Endothelial cell of umbilical vein (primary cell): ENCODE measurements at regions not wholly inside any gene's neighbourhood (a gene's known extent, or its start where the extent isn't known, plus 50 kb on each side); places are given as distances from the start of the nearest gene placed in this dataset.
A peak's percentile ranks its signal among the peaks of the same experiment; 100 is the strongest.
"Not testable (repeated sequence)": the region's sequence is repeated elsewhere in the genome, so short reads cannot be mapped to it uniquely, and the experiment has no call there.

Source experiments
- BruUV-seq: library from RNA; stranded (reverse); fragments of 400-500 nt; replicated peaks from 2 replicates; lab custom pipeline; 2021; lab: Mats Ljungman, UMichigan
- CTCF ChIA-PET: fragments of 300-600, 350-600 bp; sonication (Branson Sonifier 250); formaldehyde crosslinking; loops from one replicate; lab custom pipeline; 2021; ENCODE audit warnings: antibody characterized with exemption, inconsistent platforms; lab: Charles Lee
- POLR2A ChIA-PET: fragments of 300-600, 350-600 bp; sonication (Branson Sonifier 250); formaldehyde crosslinking; loops from one replicate; lab custom pipeline; 2021; ENCODE audit warnings: antibody characterized with exemption, inconsistent platforms; lab: Charles Lee
- DNase-seq: peaks from one replicate; pipeline ENCODE4 v3.0.0-alpha.2; 2011; ENCODE audit warnings: low read depth, low spot score
- FAIRE-seq: peaks from 2 replicates; lab custom pipeline; 2011; peaks lifted over from hg19 to GRCh38; lab: Jason Lieb, UNC
- H2AFZ ChIP-seq: 2 replicates; pipeline ENCODE4 v1.6.0; 2012; ENCODE audit warnings: low read depth, low read length, control low read depth, inconsistent platforms
- H3K27ac ChIP-seq: 2 replicates; pipeline ENCODE4 v1.5.1; 2011; ENCODE audit warnings: low read depth, mild to moderate bottlenecking, control low read depth, low read length, moderate library complexity; ENCODE audit not compliant: insufficient read depth
- H3K27me3 ChIP-seq, 2 experiments: 2 replicates each; pipeline versions ENCODE4 v1.6.0 to v1.6.1; 2011; ENCODE audit warnings: low read length in 2 of 2, mixed read lengths in 1 of 2; ENCODE audit not compliant: control insufficient read depth in 2 of 2, insufficient read depth in 2 of 2
- H3K36me3 ChIP-seq, 2 experiments: 2 replicates in 1 of 2; 3 replicates in 1 of 2; pipeline ENCODE4 v1.5.1; 2011; ENCODE audit warnings: low read length in 2 of 2, mild to moderate bottlenecking in 1 of 2, moderate library complexity in 1 of 2; ENCODE audit not compliant: control insufficient read depth in 2 of 2, insufficient read depth in 2 of 2; ENCODE audit errors: extremely low read depth in 1 of 2
- H3K4me1 ChIP-seq: 3 replicates; pipeline ENCODE4 v1.5.1; 2011; ENCODE audit warnings: mild to moderate bottlenecking, low read length; ENCODE audit not compliant: control insufficient read depth, insufficient read depth; ENCODE audit errors: extremely low read depth
- H3K4me2 ChIP-seq: 2 replicates; pipeline ENCODE4 v1.6.1; 2011; ENCODE audit warnings: low read length, control low read depth, mixed read lengths; ENCODE audit not compliant: insufficient read depth
- H3K4me3 ChIP-seq, 3 experiments: fragments of 200-600 bp in 1 of 3; sonication (generic), shearing (Covaris generic) in 1 of 3; replicated peaks in 1 of 3; 2 replicates each; pipeline ENCODE4 v1.5.1; 2011 to 2016; ENCODE audit warnings: control low read depth in 3 of 3, low read length in 3 of 3, mild to moderate bottlenecking in 2 of 3, inconsistent platforms in 1 of 3, low read depth in 1 of 3, moderate library complexity in 1 of 3; ENCODE audit not compliant: insufficient read depth in 1 of 3
- H3K79me2 ChIP-seq: 2 replicates; pipeline ENCODE4 v1.6.0; 2012; ENCODE audit warnings: low read length, inconsistent platforms; ENCODE audit not compliant: control insufficient read depth, insufficient read depth
- H3K9ac ChIP-seq: replicated peaks from 2 replicates; pipeline ENCODE3; 2011; ENCODE audit warnings: low read length, control low read depth; ENCODE audit not compliant: insufficient read depth; ENCODE audit errors: extremely low read depth
- H3K9me1 ChIP-seq: replicated peaks from 3 replicates; pipeline ENCODE4 v1.6.0; 2011; ENCODE audit warnings: mild to moderate bottlenecking, low read length; ENCODE audit not compliant: control insufficient read depth, insufficient read depth; ENCODE audit errors: extremely low read depth
- H3K9me3 ChIP-seq: replicated peaks from 2 replicates; pipeline ENCODE4 v1.5.1; 2012; ENCODE audit warnings: low read length, inconsistent platforms; ENCODE audit not compliant: control insufficient read depth, insufficient read depth
- H4K20me1 ChIP-seq: replicated peaks from 2 replicates; pipeline ENCODE3; 2011; ENCODE audit warnings: mild to moderate bottlenecking, low read length; ENCODE audit not compliant: control insufficient read depth, insufficient read depth; ENCODE audit errors: extremely low read depth
- CTCF ChIP-seq, 2 donors: IDR thresholded peaks; 1 replicate in 1 of 2; 2 replicates in 1 of 2; pipeline ENCODE4 v1.5.1; 2011; ENCODE audit warnings: low read length in 2 of 2, mild to moderate bottlenecking in 2 of 2, moderate library complexity in 2 of 2, control low read depth in 1 of 2, inconsistent platforms in 1 of 2, low read depth in 1 of 2; ENCODE audit not compliant: insufficient read depth in 1 of 2; ENCODE audit errors: extremely low read depth in 1 of 2
- EZH2 ChIP-seq: IDR thresholded peaks from 2 replicates; pipeline ENCODE4 v1.6.1; 2012; ENCODE audit warnings: borderline replicate concordance, low read depth, mild to moderate bottlenecking, moderate library complexity, low read length, inconsistent platforms; ENCODE audit not compliant: severe bottlenecking
- FOS ChIP-seq: IDR thresholded peaks from 2 replicates; pipeline ENCODE4 v1.6.1; 2011; ENCODE audit warnings: mild to moderate bottlenecking, low read length, moderate library complexity, borderline replicate concordance; ENCODE audit not compliant: insufficient read depth
- GATA2 ChIP-seq: IDR thresholded peaks from 2 replicates; pipeline ENCODE4 v1.7.0; 2011; ENCODE audit warnings: low read depth, mild to moderate bottlenecking, moderate library complexity, mixed read lengths, low read length; ENCODE audit not compliant: insufficient read length, insufficient read depth
- JUN ChIP-seq: IDR thresholded peaks from 2 replicates; pipeline ENCODE4 v1.6.1; 2011; ENCODE audit warnings: borderline replicate concordance, low read depth; ENCODE audit not compliant: insufficient read length, insufficient read depth
- MAX ChIP-seq: IDR thresholded peaks from 2 replicates; pipeline ENCODE4 v1.6.1; 2011; ENCODE audit not compliant: insufficient read depth, insufficient read length
- MYC ChIP-seq: IDR thresholded peaks from one replicate; pipeline ENCODE4 v1.6.1; 2011; ENCODE audit warnings: mild to moderate bottlenecking, low read depth, low read length
- POLR2A ChIP-seq: IDR thresholded peaks from 2 replicates; pipeline ENCODE4 v1.6.1; 2012; ENCODE audit warnings: low read depth, mild to moderate bottlenecking, control low read depth, low read length
- POLR2AphosphoS5 ChIP-seq: IDR thresholded peaks from 2 replicates; pipeline ENCODE4 v1.6.1; 2012; ENCODE audit warnings: low read depth, mild to moderate bottlenecking, control low read depth, low read length, moderate library complexity; ENCODE audit not compliant: insufficient read depth
- dilution Hi-C: fragments of 300-500 bp; cut with MboI; formaldehyde crosslinking; loops from one replicate; pipeline ENCODE4 v1.15.0; 2019; ENCODE audit warnings: low sequenced_read_pairs; ENCODE audit not compliant: extremely low pct_ligation_motif_present
- intact Hi-C: fragments of 100-400 bp; cut with micrococcal nuclease; formaldehyde crosslinking; loops from one replicate; pipeline ENCODE4 v1.10.0; 2022

DNA sequence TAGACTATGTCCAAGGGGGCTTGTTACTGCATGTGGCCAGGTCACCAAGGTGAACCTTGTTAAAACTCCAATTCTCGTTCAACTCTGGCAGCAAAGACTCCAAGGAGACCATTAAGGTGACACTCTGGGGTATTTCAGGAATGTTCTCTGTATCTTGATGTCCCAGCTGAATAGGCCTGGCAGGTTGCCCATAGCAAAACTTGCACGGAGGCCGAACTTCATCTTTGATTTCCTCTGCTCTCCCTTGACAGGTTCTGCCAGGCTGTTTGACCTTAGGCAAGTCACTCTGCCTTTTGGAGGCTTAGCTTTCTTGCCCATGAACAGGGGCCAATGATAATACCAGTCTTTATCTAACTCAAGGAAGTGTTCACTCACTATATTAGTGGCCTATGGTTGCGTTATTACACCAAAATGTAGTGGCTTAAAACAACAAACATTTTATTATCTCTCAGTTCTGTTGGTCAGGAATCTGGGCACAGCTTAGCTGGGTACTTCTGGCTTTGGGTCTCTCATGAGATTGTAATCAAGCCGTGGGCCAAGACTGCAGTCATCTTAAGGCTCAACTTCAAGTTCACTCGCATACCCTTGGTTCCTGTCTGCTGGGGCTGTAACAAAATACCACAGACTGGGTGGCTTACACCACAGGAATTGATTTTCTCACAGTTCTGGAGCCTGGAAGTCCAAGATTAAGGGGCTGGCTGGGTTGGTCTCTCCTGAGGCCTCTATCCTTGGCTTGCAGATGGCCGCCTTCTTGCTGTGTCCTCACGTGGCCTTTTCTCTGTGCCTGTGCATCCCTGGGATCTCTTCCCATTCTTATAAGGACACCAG, 168.5 kb downstream of the UTP18 start:
- no peaks in the 10 kb centered on the region for H3K79me2 ChIP-seq
- H3K4me1 ChIP-seq: no peaks in the 10 kb centered on the region
- no peaks in the 10 kb centered on the region for H4K20me1 ChIP-seq
- dilution Hi-C loops: no loop called here
- no peak overlapping the region for H3K27ac ChIP-seq
- no peak overlapping the region for H2AFZ ChIP-seq
- BruUV-seq: no TSS peak
- ChIA-PET POLR2A (no interaction called here), CTCF (no interaction called here)
- H3K9me3 ChIP-seq: no peaks in the 10 kb centered on the region
- no peaks in the 10 kb centered on the region for H3K9me1 ChIP-seq
- H3K9ac ChIP-seq: no peak overlapping the region
- H3K4me3 ChIP-seq: no peak overlapping the region
- FAIRE-seq (no peak), DNase-seq (no peak)
- no peaks in the 10 kb centered on the region for H3K27me3 ChIP-seq
- no peak overlapping the region for H3K4me2 ChIP-seq
- TF ChIP-seq MYC: no peak
- no peak for TF ChIP-seq EZH2
- no peak for TF ChIP-seq GATA2
- no peak for TF ChIP-seq POLR2A
- TF ChIP-seq CTCF (IDR thresholded peaks at IDR 0.05; ENCODE audit: extremely low read depth in 1 of 2, insufficient read depth in 1 of 2, low read depth in 1 of 2, low read length in 2 of 2): no peak
- TF ChIP-seq JUN: no peak
- TF ChIP-seq POLR2AphosphoS5: no peak
- no peak for TF ChIP-seq MAX
- TF ChIP-seq FOS: no peak
- H3K36me3 ChIP-seq: no peaks in the 10 kb centered on the region
- intact Hi-C loops: no loop called here

DNA sequence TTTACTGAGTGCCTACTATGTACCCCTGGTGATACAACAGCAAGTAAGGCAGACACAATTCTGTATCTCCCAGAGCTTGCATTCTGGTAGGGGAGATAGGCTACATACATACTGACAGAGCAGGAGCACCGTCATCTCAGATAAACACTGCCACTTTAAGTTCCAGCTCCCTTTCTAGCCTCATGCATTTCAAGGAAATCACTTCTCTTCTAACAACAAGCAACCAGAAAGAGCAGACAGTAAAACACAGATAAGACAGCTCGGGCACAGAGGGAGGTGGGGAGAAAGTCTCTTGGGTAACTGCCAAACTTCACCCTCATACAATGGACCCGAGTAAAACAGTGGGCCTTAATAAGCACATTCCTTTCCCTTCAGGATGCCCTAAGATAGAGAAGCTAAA, 169.6 kb downstream of the UTP18 start:
- H3K79me2 ChIP-seq, H2AFZ ChIP-seq, H4K20me1 ChIP-seq, H3K36me3 ChIP-seq, intact Hi-C loops, H3K9ac ChIP-seq, dilution Hi-C loops, H3K4me3 ChIP-seq, BruUV-seq, FAIRE-seq, POLR2A ChIA-PET, CTCF ChIA-PET, H3K4me1 ChIP-seq, H3K27ac ChIP-seq, H3K9me1 ChIP-seq, H3K9me3 ChIP-seq, H3K4me2 ChIP-seq, H3K27me3 ChIP-seq: not testable (repeated sequence)
- peak; percentile 25 for DNase-seq
